ENCODE measurements at regions not wholly inside any gene's neighbourhood (a gene's known extent, or its start where the extent isn't known, plus 50 kb on each side); places are given as distances from the start of the nearest gene placed in this dataset.

- DNase-seq: no peak
Measured at GRCh38 chr2:16148632-16149348, 208.4 kb downstream of the MYCN start.

DNA sequence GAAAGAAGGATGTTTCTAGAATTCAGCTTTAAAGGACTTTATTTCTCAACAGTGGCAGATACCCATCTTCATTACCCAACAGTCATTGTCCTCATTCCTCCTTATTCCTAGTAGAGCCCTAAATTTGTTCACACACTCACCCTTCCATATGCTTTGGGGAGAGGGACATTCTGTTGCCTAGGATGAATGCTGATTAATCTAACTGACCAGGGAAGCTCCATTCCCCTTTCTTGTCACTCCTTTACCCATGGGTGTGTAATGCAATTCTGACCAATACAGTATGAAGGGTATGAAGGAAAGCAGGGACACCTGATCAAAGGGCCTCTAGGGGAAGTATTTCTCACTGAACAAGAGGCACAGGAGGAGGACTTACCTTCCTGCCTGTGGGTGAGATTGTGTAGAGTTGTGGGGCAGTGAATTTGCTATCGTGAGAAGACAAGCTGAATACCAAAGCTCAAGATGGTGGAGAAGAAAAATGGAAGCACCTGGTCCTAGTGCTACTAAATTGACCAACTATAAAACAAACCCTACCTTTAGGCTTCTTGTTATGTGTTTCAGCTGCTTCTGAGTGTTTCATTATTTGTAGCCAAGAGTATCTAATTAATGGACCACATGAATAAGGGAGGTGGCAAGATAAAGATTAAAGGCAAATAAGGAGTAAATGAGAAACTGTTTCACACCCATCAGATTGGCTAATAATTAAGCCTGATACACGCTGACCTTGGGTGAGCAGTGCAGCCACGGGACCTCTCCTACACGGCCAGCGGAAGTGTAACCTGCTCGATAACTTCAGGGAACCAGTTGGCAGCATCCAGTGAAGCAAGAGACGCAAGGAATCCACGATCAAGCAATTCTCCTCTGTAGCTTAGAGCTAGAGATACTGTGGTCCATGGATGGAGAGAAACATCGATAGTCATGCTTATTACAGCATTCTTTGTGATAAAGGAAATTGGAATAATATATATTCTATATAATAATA is 202.3 kb downstream of the MYCN start:
- no peak for DNase-seq

GRCh38 chr2:16141641-16141921 is 201.2 kb downstream of the MYCN start:
- DNase-seq: no peak

GRCh38 chr2:16140771-16141640 is 200.7 kb downstream of the MYCN start:
- no peak for DNase-seq

DNA sequence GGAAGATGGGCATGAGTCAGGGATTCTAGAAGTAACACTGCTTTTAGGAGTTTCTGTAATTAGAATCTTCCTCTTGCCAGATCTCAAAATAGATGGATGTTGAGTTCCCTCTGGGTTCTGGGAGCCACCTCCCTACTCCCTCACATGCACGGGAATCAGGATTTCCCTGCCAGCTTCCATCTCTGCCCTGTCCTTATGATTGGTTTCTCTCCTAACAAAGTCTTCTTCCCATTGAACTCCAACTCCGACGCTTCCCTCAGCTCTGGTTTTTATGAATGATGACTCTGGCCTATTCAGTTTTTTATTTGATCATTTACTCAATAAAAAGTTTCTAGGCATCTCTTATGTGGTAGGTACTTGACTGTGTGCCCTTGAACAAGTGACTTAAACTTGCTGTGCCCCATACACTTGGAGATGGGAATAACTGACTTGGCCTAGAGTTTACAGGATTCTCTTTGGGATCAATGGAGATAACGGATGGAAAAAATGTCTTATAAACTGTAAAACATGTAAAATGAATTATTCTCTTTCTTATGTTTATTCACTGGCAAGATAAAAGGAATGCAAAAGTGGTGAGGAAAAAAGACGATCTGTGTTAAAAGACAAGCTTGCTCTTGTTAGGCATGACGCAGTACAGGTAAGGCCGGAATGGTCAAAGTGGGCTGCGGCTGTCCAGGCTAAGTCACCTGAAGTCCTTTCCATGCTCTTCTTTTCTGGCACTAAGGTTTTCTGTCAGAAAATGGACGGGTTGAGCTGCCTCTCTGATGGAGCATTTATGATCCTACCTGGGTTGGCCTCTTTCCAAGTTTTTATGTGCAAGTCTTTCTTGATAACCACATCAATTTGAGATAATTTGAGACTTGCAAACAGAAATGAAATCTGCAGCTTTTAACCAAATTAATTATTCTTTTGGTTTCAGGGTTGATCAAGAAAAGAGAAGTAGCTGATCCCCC is 199.6 kb downstream of the MYCN start:
- DNase-seq: no peak

GRCh38 chr2:16138811-16139662 is 198.7 kb downstream of the MYCN start:
- no peak for DNase-seq

DNA sequence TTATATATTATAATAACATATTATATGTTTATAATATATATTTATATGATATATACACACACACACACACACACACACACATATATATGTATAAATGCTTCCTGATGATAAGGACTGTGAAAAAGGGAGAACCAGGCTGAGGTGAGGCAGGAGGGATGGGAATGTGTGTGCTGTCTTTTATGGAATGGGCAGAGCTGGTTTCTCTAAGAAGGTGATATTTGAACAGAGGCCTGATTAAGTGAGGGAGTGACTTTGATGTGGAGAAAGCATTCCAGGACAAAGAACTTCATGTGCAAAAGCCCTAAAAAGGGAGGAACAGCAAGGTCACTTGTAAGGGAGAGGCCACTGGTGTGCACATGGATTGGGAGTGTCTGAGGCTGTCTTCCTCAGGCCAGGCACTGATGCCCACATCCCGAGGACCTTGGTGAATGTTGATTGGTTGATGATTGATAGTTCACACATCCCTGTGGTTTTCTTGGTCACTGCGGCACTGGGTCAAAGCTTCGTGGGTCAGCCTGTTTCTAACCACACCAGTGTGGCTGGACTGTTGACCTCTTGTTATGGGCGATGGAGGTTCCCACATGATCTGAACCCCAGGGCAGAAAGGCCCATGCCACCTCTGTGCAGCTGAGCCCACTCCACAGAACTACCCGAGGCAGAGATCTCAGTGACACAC is 196.9 kb downstream of the MYCN start:
- DNase-seq: no peak

GRCh38 chr2:16136461-16137035 is 196.2 kb downstream of the MYCN start:
- no peak for DNase-seq

- DNase-seq: no peak
Measured at GRCh38 chr2:16135913-16136310, 195.6 kb downstream of the MYCN start.

DNA sequence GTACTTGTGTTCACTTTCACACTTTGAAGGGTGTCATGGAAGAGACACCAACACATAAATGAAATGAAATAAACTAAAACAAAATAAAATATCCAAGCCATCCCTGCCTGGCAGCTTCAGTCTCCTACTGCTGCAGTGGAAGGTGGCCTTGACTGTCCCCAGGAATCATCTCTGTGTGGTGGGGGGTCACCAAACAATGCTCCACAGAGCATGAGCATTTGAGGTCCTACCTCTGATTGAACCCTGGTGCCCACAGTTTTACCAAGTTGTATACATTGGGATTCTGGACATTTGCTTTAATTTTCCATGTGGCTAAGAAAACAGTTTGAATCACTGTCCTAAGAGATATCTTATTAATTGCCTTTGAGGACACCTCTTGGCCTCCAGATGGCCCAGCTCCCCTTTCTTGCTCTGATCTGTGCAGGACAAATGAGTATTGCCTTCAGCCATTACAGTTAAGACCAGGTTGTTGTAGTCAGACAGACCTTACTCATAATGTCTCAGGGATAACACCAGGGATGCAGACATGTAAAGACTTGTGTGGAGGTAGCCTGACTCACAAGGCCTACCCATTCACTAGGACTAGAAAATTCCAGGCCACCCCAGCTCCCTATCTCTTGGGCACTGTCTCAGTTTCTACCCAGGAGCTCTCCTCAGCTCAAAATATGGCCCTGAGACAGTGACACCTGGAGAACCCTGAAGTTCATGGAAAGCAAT is 195.0 kb downstream of the MYCN start:
- no peak for DNase-seq

DNA sequence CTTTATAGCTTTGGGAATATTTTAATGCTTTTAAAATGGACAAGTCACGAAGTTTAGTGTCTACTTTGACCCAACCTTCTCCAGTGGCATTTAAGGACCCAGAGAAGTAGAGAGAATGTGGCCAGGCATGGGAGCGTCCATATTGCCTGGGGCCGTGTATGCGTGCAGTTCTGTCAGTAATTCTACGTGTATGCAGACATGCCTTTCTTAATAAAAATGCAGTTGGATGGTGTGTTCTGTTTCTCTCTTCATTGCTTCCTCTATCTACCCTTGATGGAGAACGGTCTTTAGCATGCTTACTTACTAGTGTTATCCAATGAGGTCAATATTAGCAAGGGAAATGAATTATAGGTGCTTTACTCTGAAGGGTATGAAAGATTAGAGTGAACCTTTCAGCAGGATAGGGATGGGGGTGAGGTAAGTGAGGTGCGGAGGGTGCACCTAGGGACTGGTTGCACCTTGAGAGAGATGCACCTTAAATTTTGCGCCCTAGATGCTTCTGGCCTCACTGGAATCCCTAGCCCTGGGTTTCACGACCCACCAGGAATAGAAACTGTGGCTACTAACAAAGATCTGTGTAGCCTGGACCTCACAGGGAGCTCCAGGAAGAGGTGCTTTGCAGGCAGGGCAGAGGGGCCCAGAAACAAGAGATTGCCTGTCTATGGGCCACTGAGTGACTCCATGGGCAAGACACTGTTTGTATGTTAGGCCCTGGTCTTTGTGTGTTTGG is 194.3 kb downstream of the MYCN start:
- no peak for DNase-seq

- DNase-seq: no peak
Measured at GRCh38 chr2:16130906-16131400, 190.6 kb downstream of the MYCN start.

DNA sequence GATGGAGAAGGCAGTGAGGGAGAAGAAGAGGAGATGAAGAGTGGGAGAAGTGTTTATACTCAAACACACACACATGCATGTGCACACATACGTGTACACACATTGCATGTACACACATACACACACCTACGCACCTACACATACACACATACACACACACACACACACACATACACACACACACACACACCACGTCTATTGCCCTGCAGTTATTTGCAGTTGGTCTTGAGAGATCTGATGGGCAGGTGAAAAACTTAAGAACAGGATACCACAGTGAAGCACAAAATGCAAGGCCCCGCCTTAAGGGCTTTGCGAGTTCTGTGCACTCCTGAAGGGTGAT is 190.2 kb downstream of the MYCN start:
- no peak for DNase-seq

GRCh38 chr2:16129716-16130540 is 189.6 kb downstream of the MYCN start:
- DNase-seq: no peak

- no peak for DNase-seq
Measured at GRCh38 chr2:16128746-16129610, 188.6 kb downstream of the MYCN start.

DNA sequence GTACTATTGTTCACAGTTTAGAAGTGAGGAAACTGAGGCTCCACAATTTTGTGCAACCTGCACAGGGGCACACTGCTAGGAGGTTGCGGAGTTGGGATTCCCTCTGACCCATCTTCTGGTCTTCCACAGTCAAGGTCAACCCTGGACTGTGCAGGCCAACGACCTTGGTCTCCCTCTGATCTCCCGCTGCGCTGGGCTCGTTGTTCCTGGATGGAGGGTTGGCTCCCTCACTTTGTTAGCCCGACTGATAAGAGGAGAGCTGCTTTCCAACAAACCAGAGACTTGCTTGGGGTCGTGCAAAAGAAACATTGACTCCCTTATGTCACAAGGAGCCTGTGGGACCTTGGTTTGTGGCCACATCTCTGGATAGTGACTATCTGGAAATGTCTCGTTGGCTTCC is 187.6 kb downstream of the MYCN start:
- no peak for DNase-seq

Measured in hindlimb muscle (tissue), 1 donor.